Nephron (organoid): ENCODE measurements at regions not wholly inside any gene's neighbourhood (a gene's known extent, or its start where the extent isn't known, plus 50 kb on each side); places are given as distances from the start of the nearest gene placed in this dataset.

Source experiments
- H3K27ac Mint-ChIP-seq, 3 experiments: 2 replicates each; pipeline ENCODE4 v1.8.0; 2020; ENCODE audit warnings: mixed read lengths in 3 of 3, mild to moderate bottlenecking in 2 of 3, moderate library complexity in 1 of 3
- H3K27me3 Mint-ChIP-seq: 2 replicates; pipeline ENCODE4 v1.8.0; 2021; ENCODE audit warnings: low read depth, mild to moderate bottlenecking, moderate library complexity, mixed read lengths
- H3K36me3 Mint-ChIP-seq: 2 replicates; pipeline ENCODE4 v1.8.0; 2020; ENCODE audit warnings: low read depth, mixed read lengths
- H3K4me1 Mint-ChIP-seq: 2 replicates; pipeline ENCODE4 v1.8.0; 2020; ENCODE audit warnings: mixed read lengths
- H3K4me3 Mint-ChIP-seq, 3 experiments: 2 replicates each; pipeline ENCODE4 v1.8.0; 2020; ENCODE audit warnings: mild to moderate bottlenecking in 3 of 3, mixed read lengths in 3 of 3, moderate library complexity in 2 of 3
- H3K9me3 Mint-ChIP-seq: 2 replicates; pipeline ENCODE4 v1.8.0; 2020; ENCODE audit warnings: mixed read lengths
- CTCF ChIP-seq, 3 experiments: fragments of 200-600 bp; sonication (generic); IDR thresholded peaks; one replicate each; pipeline ENCODE4 v1.5.0; 2021; ENCODE audit warnings: antibody characterized with exemption in 3 of 3; ENCODE audit not compliant: unreplicated experiment in 3 of 3

- TF ChIP-seq CTCF (IDR thresholded peaks at IDR 0.05; ENCODE audit: unreplicated experiment in 3 of 3): no peak
- Mint-ChIP-seq H3K9me3 (no peaks in the 10 kb centered on the region), H3K4me3 (no peak overlapping the region), H3K4me1 (peaks cover 5% of the 10 kb centered on the region), H3K27ac (no peak overlapping the region), H3K36me3 (no peaks in the 10 kb centered on the region), H3K27me3 (peaks cover 32% of the 10 kb centered on the region)
These were observed 55.0 kb upstream of the TBXT start for GRCh38 chr6:166222631-166223030.

- Mint-ChIP-seq H3K4me1 (peaks cover 5% of the 10 kb centered on the region), H3K9me3 (no peaks in the 10 kb centered on the region), H3K27ac (no peak overlapping the region), H3K4me3 (no peak overlapping the region), H3K27me3 (peaks cover 26% of the 10 kb centered on the region), H3K36me3 (no peaks in the 10 kb centered on the region)
- no peak for TF ChIP-seq CTCF (IDR thresholded peaks at IDR 0.05; ENCODE audit: unreplicated experiment in 3 of 3)
These were observed 54.0 kb upstream of the TBXT start for GRCh38 chr6:166221636-166222035.

GRCh38 chr6:166221040-166221439 is 53.4 kb upstream of the TBXT start:
- Mint-ChIP-seq H3K27me3 (peaks cover 20% of the 10 kb centered on the region), H3K9me3 (no peaks in the 10 kb centered on the region), H3K4me3 (no peak overlapping the region), H3K27ac (no peak overlapping the region), H3K36me3 (no peaks in the 10 kb centered on the region), H3K4me1 (peaks cover 5% of the 10 kb centered on the region)
- TF ChIP-seq CTCF (IDR thresholded peaks at IDR 0.05; ENCODE audit: unreplicated experiment in 3 of 3): no peak
